ENCODE measurements at regions not wholly inside any gene's neighbourhood (a gene's known extent, or its start where the extent isn't known, plus 50 kb on each side); places are given as distances from the start of the nearest gene placed in this dataset.
A peak's percentile ranks its signal among the peaks of the same experiment; 100 is the strongest.

DNA sequence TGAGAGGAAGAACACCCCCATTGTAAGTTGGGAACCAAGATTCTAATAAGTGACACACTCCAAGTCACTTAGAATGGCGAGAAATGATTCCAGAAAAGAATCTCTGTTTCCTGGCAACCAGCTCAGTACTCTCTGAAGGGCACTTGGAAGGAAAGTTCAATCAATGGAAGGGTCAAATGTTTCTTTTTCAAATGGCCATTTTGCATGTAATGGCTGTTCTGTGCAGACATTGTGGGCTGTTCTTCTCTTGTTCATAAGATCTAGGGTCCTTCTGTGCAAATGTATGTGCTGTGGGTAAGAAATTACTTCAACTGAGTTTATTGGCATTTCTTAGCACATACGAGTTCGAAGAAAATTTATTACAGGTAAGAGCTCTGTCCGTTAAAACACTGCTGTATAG is 145.3 kb downstream of the EVX1 start:
- Histone ChIP-seq H3K27me3 (ENCODE audit: control insufficient read depth, insufficient read depth, low read length) (peaks cover 3% of the 10 kb centered on the region), H3K27ac (ENCODE audit: low read length) (no peak overlapping the region), H3K4me1 (ENCODE audit: control insufficient read depth, insufficient read depth, low read length) (peaks cover 5% of the 10 kb centered on the region), H3K4me3 (ENCODE audit: low read length) (no peak overlapping the region), H3K9me3 (replicated peaks; ENCODE audit: control insufficient read depth, low read depth, low read length) (no peaks in the 10 kb centered on the region), H3K36me3 (ENCODE audit: control insufficient read depth, insufficient read depth, low read length) (no peaks in the 10 kb centered on the region)
- DNase-seq = no peak
- no CpG with 5 or more reads among the region's 4 CpGs for WGBS (ENCODE audit: insufficient coverage)

DNA sequence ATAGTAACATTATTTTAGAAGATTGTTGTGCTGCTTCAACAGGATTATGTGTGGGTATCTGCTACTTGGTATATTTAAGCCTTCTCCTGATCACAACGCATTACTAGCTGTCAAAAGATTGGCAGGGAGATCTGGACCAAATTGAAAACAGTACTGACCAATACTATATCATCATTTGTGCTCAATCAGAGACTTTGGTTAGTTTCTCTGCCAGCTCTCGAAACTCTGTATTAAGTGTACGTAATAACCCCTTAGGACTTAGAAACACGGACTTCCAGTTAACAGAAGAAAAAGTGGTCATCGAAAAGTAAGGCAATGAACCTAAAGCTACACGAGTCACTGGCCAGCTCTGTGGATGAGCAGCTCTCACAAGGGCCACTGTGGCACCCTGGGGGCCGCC is 146.0 kb downstream of the EVX1 start:
- Histone ChIP-seq H3K27me3 (ENCODE audit: control insufficient read depth, insufficient read depth, low read length) (peaks cover 3% of the 10 kb centered on the region), H3K4me3 (ENCODE audit: low read length) (no peak overlapping the region), H3K27ac (ENCODE audit: low read length) (peak overlapping the region; percentile 71), H3K36me3 (ENCODE audit: control insufficient read depth, insufficient read depth, low read length) (no peaks in the 10 kb centered on the region), H3K4me1 (ENCODE audit: control insufficient read depth, insufficient read depth, low read length) (peaks cover 5% of the 10 kb centered on the region), H3K9me3 (replicated peaks; ENCODE audit: control insufficient read depth, low read depth, low read length) (no peaks in the 10 kb centered on the region)
- peak; percentile 59 for DNase-seq
- 75% methylated on average over 5 of the region's 7 CpGs for WGBS (ENCODE audit: insufficient coverage)

DNA sequence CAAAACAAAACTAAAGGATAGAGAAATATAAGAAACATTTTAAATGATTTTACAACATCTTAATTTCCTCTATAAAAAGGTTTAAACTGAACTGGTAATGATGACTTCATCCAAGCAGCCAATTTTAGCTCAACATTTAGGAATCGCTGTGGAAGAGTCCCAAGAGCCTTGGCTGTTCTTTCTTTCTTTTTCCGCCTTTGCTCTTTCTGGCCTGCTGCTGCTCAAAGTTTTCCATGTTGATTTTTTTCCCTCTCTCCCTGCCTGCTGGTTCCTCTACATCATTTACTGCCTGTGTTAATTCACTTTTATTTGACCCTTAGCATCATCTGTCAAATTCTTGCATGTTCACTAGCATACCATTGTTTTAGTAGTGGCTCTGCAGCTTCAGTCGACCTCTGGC is 146.9 kb downstream of the EVX1 start:
- no peaks in the 10 kb centered on the region for H3K36me3 ChIP-seq (ENCODE audit: control insufficient read depth, insufficient read depth, low read length)
- peaks cover 5% of the 10 kb centered on the region for H3K4me1 ChIP-seq (ENCODE audit: control insufficient read depth, insufficient read depth, low read length)
- H3K27me3 ChIP-seq (ENCODE audit: control insufficient read depth, insufficient read depth, low read length) = peaks cover 3% of the 10 kb centered on the region
- H3K9me3 ChIP-seq (replicated peaks; ENCODE audit: control insufficient read depth, low read depth, low read length) = no peaks in the 10 kb centered on the region
- DNase-seq = peak; percentile 96
- no peak overlapping the region for H3K4me3 ChIP-seq (ENCODE audit: low read length)
- WGBS (ENCODE audit: insufficient coverage) = no CpG with 5 or more reads among the region's 3 CpGs
- H3K27ac ChIP-seq (ENCODE audit: low read length) = peak overlapping the region; percentile 82

DNA sequence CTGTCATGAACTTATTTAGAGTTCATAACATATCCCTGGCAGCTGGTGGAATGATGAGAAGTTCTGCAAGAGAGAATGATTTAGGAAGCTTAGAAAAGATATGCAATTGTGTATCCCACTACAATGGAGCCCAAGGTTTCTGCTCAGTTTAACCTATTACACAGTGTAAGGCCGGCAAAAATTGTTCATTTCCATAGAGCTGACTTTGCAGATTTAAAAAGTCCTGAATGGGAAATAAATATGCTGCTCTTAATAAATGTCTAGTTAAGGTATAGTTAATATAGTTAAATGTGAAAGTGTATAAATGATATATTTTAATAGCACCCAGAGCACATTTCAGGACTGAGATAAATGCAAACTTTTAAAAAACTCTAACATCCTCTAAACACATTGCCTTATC is 149.9 kb downstream of the EVX1 start:
- no CpG with 5 or more reads among the region's 1 CpG for WGBS (ENCODE audit: insufficient coverage)
- no peak for DNase-seq
- Histone ChIP-seq H3K4me3 (ENCODE audit: low read length) (no peak overlapping the region), H3K36me3 (ENCODE audit: control insufficient read depth, insufficient read depth, low read length) (no peaks in the 10 kb centered on the region), H3K9me3 (replicated peaks; ENCODE audit: control insufficient read depth, low read depth, low read length) (no peaks in the 10 kb centered on the region), H3K27ac (ENCODE audit: low read length) (no peak overlapping the region), H3K27me3 (ENCODE audit: control insufficient read depth, insufficient read depth, low read length) (no peaks in the 10 kb centered on the region), H3K4me1 (ENCODE audit: control insufficient read depth, insufficient read depth, low read length) (peaks cover 5% of the 10 kb centered on the region)

DNA sequence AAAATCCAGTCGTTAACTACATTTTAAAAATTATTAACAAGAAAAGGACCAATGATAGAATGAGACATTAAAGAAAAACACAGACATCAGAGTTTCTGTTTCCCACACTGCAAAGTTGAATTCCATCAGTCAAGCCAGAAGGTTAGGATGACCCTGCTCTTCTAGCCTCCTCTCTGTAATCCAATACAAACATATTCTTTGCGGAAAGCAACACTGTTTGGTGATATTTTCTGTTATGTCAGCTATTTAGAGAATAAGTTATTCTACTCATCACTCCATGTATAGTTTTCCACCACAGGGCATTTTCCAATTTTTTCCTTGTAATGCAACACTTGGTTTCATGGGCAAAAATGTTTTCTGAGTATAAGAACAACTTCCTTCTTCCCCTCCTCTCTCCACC is 152.3 kb downstream of the EVX1 start:
- WGBS (ENCODE audit: insufficient coverage) = no CpG with 5 or more reads among the region's 2 CpGs
- DNase-seq = no peak
- no peak overlapping the region for H3K4me3 ChIP-seq (ENCODE audit: low read length)
- H3K4me1 ChIP-seq (ENCODE audit: control insufficient read depth, insufficient read depth, low read length) = peaks cover 5% of the 10 kb centered on the region
- H3K36me3 ChIP-seq (ENCODE audit: control insufficient read depth, insufficient read depth, low read length) = no peaks in the 10 kb centered on the region
- no peak overlapping the region for H3K27ac ChIP-seq (ENCODE audit: low read length)
- no peaks in the 10 kb centered on the region for H3K27me3 ChIP-seq (ENCODE audit: control insufficient read depth, insufficient read depth, low read length)
- H3K9me3 ChIP-seq (replicated peaks; ENCODE audit: control insufficient read depth, low read depth, low read length) = no peaks in the 10 kb centered on the region

DNA sequence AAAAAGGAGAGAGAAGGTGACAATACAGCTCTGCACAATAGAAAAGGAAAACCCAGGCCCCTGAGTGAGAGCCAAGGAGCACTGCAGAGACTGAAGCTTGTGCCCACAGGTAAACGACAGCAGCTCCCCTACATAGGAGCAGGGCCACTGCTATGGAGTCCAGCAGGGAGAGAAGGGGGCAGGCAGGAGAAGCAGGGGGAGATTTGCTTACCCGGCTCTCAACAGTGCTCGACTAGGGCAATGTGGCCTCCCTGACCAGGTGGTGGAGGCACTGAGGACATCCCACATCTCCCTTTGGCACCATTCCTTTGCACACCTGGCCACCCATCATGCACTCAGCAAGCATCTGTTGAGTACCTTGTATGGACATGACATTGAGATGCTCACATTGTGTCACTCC is 153.0 kb downstream of the EVX1 start:
- Histone ChIP-seq H3K27me3 (ENCODE audit: control insufficient read depth, insufficient read depth, low read length) (no peaks in the 10 kb centered on the region), H3K27ac (ENCODE audit: low read length) (no peak overlapping the region), H3K4me3 (ENCODE audit: low read length) (no peak overlapping the region), H3K4me1 (ENCODE audit: control insufficient read depth, insufficient read depth, low read length) (peaks cover 5% of the 10 kb centered on the region), H3K36me3 (ENCODE audit: control insufficient read depth, insufficient read depth, low read length) (no peaks in the 10 kb centered on the region), H3K9me3 (replicated peaks; ENCODE audit: control insufficient read depth, low read depth, low read length) (no peaks in the 10 kb centered on the region)
- no peak for DNase-seq
- WGBS (ENCODE audit: insufficient coverage) = 100% methylated on average over 1 of the region's 3 CpGs

DNA sequence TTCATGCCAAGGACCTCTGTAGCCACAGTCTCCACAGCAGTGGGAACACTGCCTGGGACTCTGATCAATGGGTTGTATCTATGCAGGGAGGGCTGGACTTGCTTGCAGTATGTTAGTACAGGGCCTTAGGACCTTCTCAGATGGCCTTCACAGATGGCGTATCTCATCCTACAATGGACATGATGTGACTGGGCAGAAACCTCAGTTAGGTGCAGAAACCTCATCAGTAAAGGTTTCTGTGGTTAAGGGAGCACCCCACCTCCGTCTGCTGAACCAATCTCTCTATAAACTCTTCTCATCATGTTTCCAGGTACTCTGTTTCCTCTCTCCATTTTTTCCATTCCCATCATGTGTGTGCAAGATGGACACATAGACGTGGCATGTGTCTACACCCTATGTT is 154.9 kb downstream of the EVX1 start:
- H3K27ac ChIP-seq (ENCODE audit: low read length) = no peak overlapping the region
- WGBS (ENCODE audit: insufficient coverage) = 92% methylated on average over 1 of the region's 3 CpGs
- no peaks in the 10 kb centered on the region for H3K27me3 ChIP-seq (ENCODE audit: control insufficient read depth, insufficient read depth, low read length)
- H3K9me3 ChIP-seq (replicated peaks; ENCODE audit: control insufficient read depth, low read depth, low read length) = peaks cover 2% of the 10 kb centered on the region
- H3K4me1 ChIP-seq (ENCODE audit: control insufficient read depth, insufficient read depth, low read length) = peaks cover 5% of the 10 kb centered on the region
- DNase-seq = no peak
- no peaks in the 10 kb centered on the region for H3K36me3 ChIP-seq (ENCODE audit: control insufficient read depth, insufficient read depth, low read length)
- no peak overlapping the region for H3K4me3 ChIP-seq (ENCODE audit: low read length)

DNA sequence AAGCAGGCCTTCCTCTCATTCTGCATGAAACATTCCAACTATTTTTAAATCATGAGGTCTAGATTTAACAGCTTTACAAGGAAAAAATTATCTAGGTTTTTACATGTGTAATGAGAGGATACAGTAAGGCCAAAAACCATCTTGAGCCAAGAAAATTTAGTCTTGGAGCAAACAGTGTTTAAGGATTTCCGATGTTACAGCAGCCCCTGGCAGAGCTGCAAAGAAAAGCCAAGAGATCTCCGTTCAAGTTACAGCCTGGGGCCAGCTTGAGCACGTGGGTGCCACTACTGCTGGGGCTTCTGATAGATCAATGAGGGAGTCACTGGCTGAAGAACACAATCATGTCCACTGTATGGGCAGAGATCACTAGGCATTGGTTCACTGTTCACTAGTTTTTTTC is 156.2 kb downstream of the EVX1 start:
- no peak overlapping the region for H3K4me3 ChIP-seq (ENCODE audit: low read length)
- peaks cover 5% of the 10 kb centered on the region for H3K4me1 ChIP-seq (ENCODE audit: control insufficient read depth, insufficient read depth, low read length)
- DNase-seq = peak; percentile 74
- H3K36me3 ChIP-seq (ENCODE audit: control insufficient read depth, insufficient read depth, low read length) = no peaks in the 10 kb centered on the region
- H3K9me3 ChIP-seq (replicated peaks; ENCODE audit: control insufficient read depth, low read depth, low read length) = peaks cover 2% of the 10 kb centered on the region
- 6% methylated on average over 3 of the region's 3 CpGs for WGBS (ENCODE audit: insufficient coverage)
- H3K27me3 ChIP-seq (ENCODE audit: control insufficient read depth, insufficient read depth, low read length) = no peaks in the 10 kb centered on the region
- H3K27ac ChIP-seq (ENCODE audit: low read length) = no peak overlapping the region

DNA sequence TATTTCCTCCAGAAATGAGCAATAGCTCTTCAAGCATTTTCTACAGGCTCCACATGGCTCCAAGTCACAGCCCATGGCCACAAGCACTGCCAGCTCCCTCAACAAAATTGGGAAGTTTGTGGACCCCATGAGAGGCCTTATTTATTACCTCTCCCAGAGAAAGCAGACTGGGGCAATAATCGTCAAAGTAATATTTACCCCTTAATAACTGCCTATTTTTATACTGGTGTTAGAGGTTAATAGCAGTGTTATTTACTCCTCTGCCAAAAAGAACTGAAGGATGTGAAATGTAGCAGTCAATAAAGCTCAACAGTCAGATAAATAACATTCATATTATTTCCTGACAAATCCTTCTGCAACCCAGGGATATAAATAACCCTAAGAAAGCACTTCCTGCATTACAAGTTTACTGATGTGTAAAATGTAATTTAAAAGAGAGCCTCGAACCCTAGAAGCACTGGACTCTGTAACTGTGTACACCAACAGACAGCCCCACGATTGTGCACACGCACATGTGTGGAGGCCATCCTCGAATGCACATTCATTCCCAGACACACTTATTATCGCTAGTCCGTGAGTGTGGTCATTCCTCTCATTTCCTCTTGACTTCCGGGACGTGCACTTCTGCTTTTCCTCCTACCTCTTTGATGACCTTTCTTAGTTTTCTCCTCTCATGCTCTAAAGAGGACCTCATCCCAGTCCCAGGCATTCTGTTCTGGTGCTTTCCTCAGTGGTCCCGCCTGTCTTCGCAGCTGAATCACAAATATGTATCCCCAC is 157.4 kb downstream of the EVX1 start:
- DNase-seq = no peak
- H3K9me3 ChIP-seq (replicated peaks; ENCODE audit: control insufficient read depth, low read depth, low read length) = peaks cover 2% of the 10 kb centered on the region
- H3K4me1 ChIP-seq (ENCODE audit: control insufficient read depth, insufficient read depth, low read length) = peaks cover 5% of the 10 kb centered on the region
- no peak overlapping the region for H3K27ac ChIP-seq (ENCODE audit: low read length)
- H3K4me3 ChIP-seq (ENCODE audit: low read length) = no peak overlapping the region
- 52% methylated on average over 9 of the region's 11 CpGs for WGBS (ENCODE audit: insufficient coverage)
- no peaks in the 10 kb centered on the region for H3K36me3 ChIP-seq (ENCODE audit: control insufficient read depth, insufficient read depth, low read length)
- H3K27me3 ChIP-seq (ENCODE audit: control insufficient read depth, insufficient read depth, low read length) = no peaks in the 10 kb centered on the region

DNA sequence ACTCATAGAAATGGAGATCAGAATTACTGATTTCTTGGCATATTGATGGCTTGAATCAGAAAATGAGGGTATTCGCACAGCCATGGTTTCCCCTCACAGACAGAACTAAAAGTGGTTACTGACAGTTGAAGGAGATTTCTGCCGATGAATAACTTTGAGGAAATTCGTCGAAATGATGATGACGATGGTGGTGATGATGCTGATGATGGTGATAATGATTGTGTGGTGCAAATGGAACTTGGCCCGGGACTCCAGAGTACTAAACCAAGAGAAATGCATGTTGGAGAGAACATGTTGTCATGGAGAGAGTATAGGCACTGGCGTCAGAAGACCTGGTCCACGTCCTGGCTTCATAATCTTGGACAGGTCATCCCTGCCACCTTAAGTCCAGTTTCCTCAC is 163.2 kb downstream of the EVX1 start:
- WGBS (ENCODE audit: insufficient coverage) = 84% methylated on average over 8 of the region's 8 CpGs
- no peak overlapping the region for H3K4me3 ChIP-seq (ENCODE audit: low read length)
- peaks cover 2% of the 10 kb centered on the region for H3K9me3 ChIP-seq (replicated peaks; ENCODE audit: control insufficient read depth, low read depth, low read length)
- H3K27ac ChIP-seq (ENCODE audit: low read length) = no peak overlapping the region
- DNase-seq = no peak
- H3K4me1 ChIP-seq (ENCODE audit: control insufficient read depth, insufficient read depth, low read length) = no peaks in the 10 kb centered on the region
- H3K27me3 ChIP-seq (ENCODE audit: control insufficient read depth, insufficient read depth, low read length) = peaks cover 4% of the 10 kb centered on the region
- H3K36me3 ChIP-seq (ENCODE audit: control insufficient read depth, insufficient read depth, low read length) = no peaks in the 10 kb centered on the region

DNA sequence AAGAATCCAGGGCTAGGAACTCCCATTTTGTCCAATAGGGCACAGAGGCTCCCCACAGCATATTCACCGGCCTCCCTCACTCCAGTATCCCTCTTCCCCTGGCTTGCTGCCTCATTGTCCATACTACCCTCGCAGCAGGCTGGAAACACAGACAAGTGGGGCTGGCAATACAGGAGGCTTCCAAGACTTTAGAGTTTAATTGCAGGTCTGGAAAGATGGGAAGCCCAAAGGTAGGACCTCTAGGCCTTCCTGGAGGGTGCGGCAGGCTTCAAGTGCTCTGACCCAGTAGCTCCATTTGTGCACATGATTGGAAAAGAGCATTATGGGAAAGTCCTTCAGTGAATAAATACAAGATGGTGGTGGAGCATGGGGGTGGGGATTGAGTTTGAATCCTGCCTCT is 166.7 kb downstream of the EVX1 start:
- H3K27me3 ChIP-seq (ENCODE audit: control insufficient read depth, insufficient read depth, low read length) = peaks cover 4% of the 10 kb centered on the region
- 90% methylated on average over 2 of the region's 3 CpGs for WGBS (ENCODE audit: insufficient coverage)
- no peak overlapping the region for H3K4me3 ChIP-seq (ENCODE audit: low read length)
- DNase-seq = no peak
- no peaks in the 10 kb centered on the region for H3K36me3 ChIP-seq (ENCODE audit: control insufficient read depth, insufficient read depth, low read length)
- H3K9me3 ChIP-seq (replicated peaks; ENCODE audit: control insufficient read depth, low read depth, low read length) = no peaks in the 10 kb centered on the region
- H3K4me1 ChIP-seq (ENCODE audit: control insufficient read depth, insufficient read depth, low read length) = no peaks in the 10 kb centered on the region
- no peak overlapping the region for H3K27ac ChIP-seq (ENCODE audit: low read length)

All from muscle of leg (tissue), 3 donors.